IgD-negative memory B cell (primary cell): ENCODE measurements at regions not wholly inside any gene's neighbourhood (a gene's known extent, or its start where the extent isn't known, plus 50 kb on each side); places are given as distances from the start of the nearest gene placed in this dataset.

Experiments
- H3K27ac Mint-ChIP-seq, 3 donors: one replicate each; pipeline ENCODE4 v1.8.0; 2020 to 2022; ENCODE audit warnings: mild to moderate bottlenecking in 3 of 3, mixed read lengths in 3 of 3, moderate library complexity in 1 of 3
- H3K27me3 Mint-ChIP-seq: one replicate; pipeline ENCODE4 v1.8.0; 2021; ENCODE audit warnings: mixed read lengths
- H3K36me3 Mint-ChIP-seq: one replicate; pipeline ENCODE4 v1.8.0; 2020; ENCODE audit warnings: mild to moderate bottlenecking, mixed read lengths
- H3K4me1 Mint-ChIP-seq, 3 donors: one replicate each; pipeline ENCODE4 v1.8.0; 2020 to 2022; ENCODE audit warnings: mixed read lengths in 3 of 3, mild to moderate bottlenecking in 1 of 3
- H3K4me3 Mint-ChIP-seq, 4 donors: one replicate each; pipeline ENCODE4 v1.8.0; 2020 to 2022; ENCODE audit warnings: mild to moderate bottlenecking in 4 of 4, mixed read lengths in 4 of 4, moderate library complexity in 3 of 4
- H3K9me3 Mint-ChIP-seq, 3 donors: one replicate each; pipeline ENCODE4 v1.8.0; 2020 to 2021; ENCODE audit warnings: mixed read lengths in 3 of 3, mild to moderate bottlenecking in 1 of 3

DNA sequence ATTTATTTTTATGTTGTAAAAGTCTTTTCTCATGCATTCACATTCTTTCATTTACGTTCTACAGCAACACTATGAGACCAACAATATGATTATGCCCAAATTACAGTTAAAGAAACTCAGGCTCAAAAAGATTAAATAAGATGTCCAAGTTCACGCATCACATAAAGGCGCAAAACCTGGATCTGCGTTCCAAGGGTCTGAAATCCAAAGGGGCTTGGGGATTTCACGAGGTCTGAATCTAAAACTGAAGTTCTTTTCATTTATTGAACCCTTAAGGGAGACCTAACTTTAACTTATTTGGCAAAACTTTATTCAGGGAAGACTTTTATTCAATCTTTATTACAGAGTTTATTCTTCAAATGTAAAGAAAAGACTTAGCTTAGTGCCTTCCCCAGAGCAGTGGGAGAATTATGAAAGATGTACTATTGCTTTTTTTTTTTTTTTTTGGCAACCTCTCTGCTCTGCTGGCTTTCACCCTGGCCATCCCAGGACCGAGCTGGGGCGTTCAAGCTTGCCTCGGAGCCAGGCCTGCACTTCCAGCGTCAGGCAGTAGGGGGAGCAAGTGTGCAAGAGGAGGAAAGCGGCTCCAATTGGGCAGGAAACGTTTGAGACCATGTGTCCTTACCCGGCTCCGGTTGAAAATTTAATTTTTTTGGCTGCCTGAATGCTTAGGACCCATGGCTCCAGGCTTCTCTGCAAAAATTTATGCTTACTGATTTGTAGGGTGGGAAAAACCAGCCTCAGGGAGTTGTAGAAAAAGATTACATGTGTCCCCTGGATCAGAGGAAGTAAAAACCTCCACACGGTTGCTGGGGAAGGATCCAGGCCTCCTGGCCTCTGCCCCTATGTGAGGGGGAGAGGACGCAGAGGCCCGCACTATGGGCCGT lies 344.3 kb upstream of the KLF3 start:
- no peaks in the 10 kb centered on the region for H3K36me3 Mint-ChIP-seq
- peaks cover 21 to 27% (median 21%) of the 10 kb centered on the region in 3 donors for H3K4me1 Mint-ChIP-seq
- peak overlapping the region; percentile 16 to 92 (median 89) for H3K27ac Mint-ChIP-seq
- peak overlapping the region; percentile 75 to 92 (median 88) for H3K4me3 Mint-ChIP-seq
- peaks cover 0 to 2% (median 0%) of the 10 kb centered on the region in 3 donors for H3K9me3 Mint-ChIP-seq
- no peaks in the 10 kb centered on the region for H3K27me3 Mint-ChIP-seq

GRCh38 chr4:38320343-38320695 lies 343.7 kb upstream of the KLF3 start:
- peaks cover 0 to 2% (median 0%) of the 10 kb centered on the region in 3 donors for H3K9me3 Mint-ChIP-seq
- no peaks in the 10 kb centered on the region for H3K27me3 Mint-ChIP-seq
- no peaks in the 10 kb centered on the region for H3K36me3 Mint-ChIP-seq
- peak overlapping the region in 2 of 3 donors; percentile 22 to 80 for H3K27ac Mint-ChIP-seq
- H3K4me3 Mint-ChIP-seq, result peak overlapping the region in 3 of 4 donors; percentile 45 to 92 (median 84)
- peaks cover 21 to 27% (median 21%) of the 10 kb centered on the region in 3 donors for H3K4me1 Mint-ChIP-seq

GRCh38 chr4:38320833-38321232 lies 343.2 kb upstream of the KLF3 start:
- Mint-ChIP-seq H3K27ac (peak overlapping the region in 2 of 3 donors; percentile 22 to 59), H3K4me1 (peaks cover 21 to 27% (median 21%) of the 10 kb centered on the region in 3 donors), H3K4me3 (peak overlapping the region in 1 of 4 donors; percentile 29)

GRCh38 chr4:38322714-38323113 lies 341.3 kb upstream of the KLF3 start:
- Mint-ChIP-seq H3K27ac (no peak overlapping the region), H3K9me3 (peaks cover 0 to 7% (median 2%) of the 10 kb centered on the region in 3 donors), H3K36me3 (peaks cover 3% of the 10 kb centered on the region), H3K4me3 (no peak overlapping the region), H3K27me3 (no peaks in the 10 kb centered on the region), H3K4me1 (peaks cover 21 to 27% (median 24%) of the 10 kb centered on the region in 3 donors)

More at GRCh38 chr4:38320833-38321232, 343.2 kb upstream of the KLF3 start:
- Mint-ChIP-seq H3K27me3 (no peaks in the 10 kb centered on the region), H3K36me3 (no peaks in the 10 kb centered on the region), H3K9me3 (peaks cover 0 to 2% (median 0%) of the 10 kb centered on the region in 3 donors)

DNA sequence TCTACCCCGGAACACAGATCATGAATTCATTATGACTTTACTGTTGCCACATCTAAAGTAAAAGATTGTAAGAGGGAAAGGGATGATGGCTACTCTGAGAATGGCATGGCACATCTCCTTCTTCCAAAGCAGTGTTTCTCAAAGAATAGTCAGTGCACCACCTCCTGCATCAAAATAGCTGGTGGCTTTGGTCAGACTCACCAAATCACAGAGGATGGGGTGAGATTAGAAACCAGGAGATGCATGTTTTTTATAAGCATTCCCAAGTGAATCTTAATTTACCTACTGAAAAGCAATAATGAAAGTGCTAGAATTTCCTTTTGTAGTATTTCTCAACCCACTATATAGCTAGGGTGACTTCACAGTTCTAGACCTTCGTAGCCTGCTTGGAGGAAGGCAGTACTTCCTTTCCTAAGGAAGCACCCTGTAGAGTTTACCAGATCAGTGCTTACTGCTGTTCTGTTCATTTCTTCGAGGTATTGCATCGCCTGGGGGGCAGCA lies 340.8 kb upstream of the KLF3 start:
- Mint-ChIP-seq H3K36me3 (peaks cover 3% of the 10 kb centered on the region), H3K4me1 (peaks cover 19 to 26% (median 21%) of the 10 kb centered on the region in 3 donors), H3K27me3 (no peaks in the 10 kb centered on the region), H3K9me3 (peaks cover 0 to 7% (median 2%) of the 10 kb centered on the region in 3 donors), H3K27ac (no peak overlapping the region), H3K4me3 (no peak overlapping the region)

DNA sequence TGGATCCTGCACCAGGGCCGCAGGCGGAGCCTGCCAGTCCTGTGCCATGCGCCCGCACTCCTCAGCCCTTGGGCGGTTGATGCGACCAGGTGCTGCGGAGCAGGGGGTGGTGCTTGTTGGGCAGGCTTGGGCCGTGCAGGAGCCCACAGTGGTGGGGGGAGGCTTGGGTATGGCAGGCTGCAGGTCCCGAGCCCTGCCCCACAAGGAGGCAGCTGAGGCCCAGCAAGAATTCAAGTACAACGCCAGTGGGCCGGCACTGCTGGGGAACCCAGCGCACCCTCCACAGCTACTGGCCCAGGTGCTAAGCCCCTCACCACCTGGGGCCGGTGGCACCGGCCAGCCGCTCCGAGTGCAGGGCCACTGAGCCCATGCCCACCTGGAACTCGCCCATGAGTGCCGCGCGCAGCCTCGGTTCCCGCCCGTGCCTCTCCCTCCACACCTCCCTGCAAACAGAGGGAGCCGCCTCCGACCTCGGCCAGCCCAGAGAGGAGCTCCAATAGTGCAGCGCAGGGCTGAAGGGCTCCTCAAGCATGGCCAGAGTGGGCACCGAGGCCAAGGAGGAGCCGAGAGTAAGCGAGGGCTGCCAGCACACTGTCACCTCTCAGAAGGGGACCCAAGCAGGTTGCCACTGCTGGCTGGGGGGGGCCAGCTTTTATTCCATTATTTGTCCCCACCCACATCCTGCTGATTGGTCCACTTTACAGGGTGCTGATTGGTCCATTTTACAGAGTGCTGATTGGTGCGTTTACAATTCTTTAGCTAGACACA lies 339.0 kb upstream of the KLF3 start:
- Mint-ChIP-seq H3K4me3 (no peak overlapping the region), H3K27ac (no peak overlapping the region), H3K27me3 (no peaks in the 10 kb centered on the region), H3K9me3 (peaks cover 0 to 7% (median 2%) of the 10 kb centered on the region in 3 donors), H3K36me3 (peaks cover 3% of the 10 kb centered on the region), H3K4me1 (peaks cover 2 to 13% (median 11%) of the 10 kb centered on the region in 3 donors)

GRCh38 chr4:38325629-38325913 lies 338.4 kb upstream of the KLF3 start:
- H3K36me3 Mint-ChIP-seq, result peaks cover 3% of the 10 kb centered on the region
- no peaks in the 10 kb centered on the region for H3K27me3 Mint-ChIP-seq
- no peak overlapping the region for H3K4me3 Mint-ChIP-seq
- peaks cover 0 to 10% (median 9%) of the 10 kb centered on the region in 3 donors for H3K4me1 Mint-ChIP-seq
- H3K27ac Mint-ChIP-seq, result no peak overlapping the region
- H3K9me3 Mint-ChIP-seq, result peaks cover 0 to 7% (median 2%) of the 10 kb centered on the region in 3 donors

- H3K9me3 Mint-ChIP-seq, result peaks cover 0 to 7% (median 2%) of the 10 kb centered on the region in 3 donors
- H3K36me3 Mint-ChIP-seq, result peaks cover 3% of the 10 kb centered on the region
- no peaks in the 10 kb centered on the region for H3K27me3 Mint-ChIP-seq
- H3K4me1 Mint-ChIP-seq, result peaks cover 0 to 6% (median 5%) of the 10 kb centered on the region in 3 donors
- H3K4me3 Mint-ChIP-seq, result no peak overlapping the region
- H3K27ac Mint-ChIP-seq, result peak overlapping the region in 1 of 3 donors; percentile 54
Measured at GRCh38 chr4:38326499-38326898, 337.5 kb upstream of the KLF3 start.

DNA sequence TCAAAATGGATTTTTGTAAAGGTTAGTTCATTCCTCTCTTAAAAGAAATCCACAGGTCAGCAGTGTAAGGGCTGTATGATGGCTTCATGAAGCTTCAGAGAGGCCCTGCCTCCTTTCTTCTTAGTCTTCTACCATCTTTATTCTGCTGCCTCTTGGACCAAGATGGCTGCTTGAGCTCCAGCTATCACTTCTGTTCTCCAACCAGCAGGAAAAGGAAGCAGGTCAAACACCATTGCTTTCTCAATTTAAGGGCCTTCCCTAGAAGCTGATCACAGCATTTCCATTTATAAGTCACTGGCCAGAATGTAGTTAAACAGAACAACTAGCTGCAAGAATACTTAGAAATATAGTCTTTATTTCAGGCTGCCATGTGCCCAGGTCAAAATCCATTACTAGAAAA lies 336.8 kb upstream of the KLF3 start:
- H3K9me3 Mint-ChIP-seq, result peaks cover 0 to 7% (median 2%) of the 10 kb centered on the region in 3 donors
- H3K27ac Mint-ChIP-seq, result no peak overlapping the region
- no peaks in the 10 kb centered on the region for H3K27me3 Mint-ChIP-seq
- peaks cover 3% of the 10 kb centered on the region for H3K36me3 Mint-ChIP-seq
- peaks cover 0 to 6% (median 5%) of the 10 kb centered on the region in 3 donors for H3K4me1 Mint-ChIP-seq
- H3K4me3 Mint-ChIP-seq, result no peak overlapping the region

GRCh38 chr4:38328989-38329729 lies 334.8 kb upstream of the KLF3 start:
- Mint-ChIP-seq H3K4me1 (peaks cover 0 to 5% (median 3%) of the 10 kb centered on the region in 3 donors), H3K27ac (peak overlapping the region in 1 of 3 donors; percentile 56), H3K27me3 (no peaks in the 10 kb centered on the region), H3K9me3 (peaks cover 0 to 7% (median 0%) of the 10 kb centered on the region in 3 donors), H3K4me3 (no peak overlapping the region), H3K36me3 (peaks cover 3% of the 10 kb centered on the region)

DNA sequence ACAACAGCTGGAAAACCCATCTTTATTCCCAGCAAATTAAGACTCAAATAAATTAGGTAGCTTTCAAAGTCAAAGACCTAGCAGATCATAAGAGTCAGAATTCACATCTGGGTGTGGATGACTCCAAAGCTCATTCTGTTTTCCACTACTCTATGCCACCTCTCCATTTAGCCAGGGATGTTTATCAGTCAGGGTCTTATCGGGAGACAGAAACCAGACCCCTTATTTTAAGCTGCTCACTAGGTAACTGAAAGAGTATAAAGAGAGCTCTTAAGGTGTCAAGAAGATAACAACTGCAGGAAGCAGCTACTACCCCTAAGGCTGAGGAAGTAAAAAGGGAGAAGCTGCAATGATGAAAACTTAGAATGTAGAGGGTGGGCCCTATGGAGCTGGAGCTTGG lies 333.7 kb upstream of the KLF3 start:
- Mint-ChIP-seq H3K4me3 (no peak overlapping the region), H3K4me1 (peaks cover 3 to 9% (median 8%) of the 10 kb centered on the region in 3 donors), H3K27me3 (peaks cover 5% of the 10 kb centered on the region)

GRCh38 chr4:38330936-38331335 lies 333.1 kb upstream of the KLF3 start:
- Mint-ChIP-seq H3K27ac (no peak overlapping the region), H3K4me1 (peaks cover 6 to 12% (median 12%) of the 10 kb centered on the region in 3 donors), H3K27me3 (peaks cover 5% of the 10 kb centered on the region), H3K4me3 (no peak overlapping the region), H3K9me3 (peaks cover 0 to 7% (median 0%) of the 10 kb centered on the region in 3 donors), H3K36me3 (peaks cover 3% of the 10 kb centered on the region)

More for the DNA sequence above, 333.7 kb upstream of the KLF3 start:
- H3K36me3 Mint-ChIP-seq, result peaks cover 3% of the 10 kb centered on the region
- H3K27ac Mint-ChIP-seq, result peak overlapping the region in 1 of 3 donors; percentile 36
- H3K9me3 Mint-ChIP-seq, result peaks cover 0 to 7% (median 0%) of the 10 kb centered on the region in 3 donors

DNA sequence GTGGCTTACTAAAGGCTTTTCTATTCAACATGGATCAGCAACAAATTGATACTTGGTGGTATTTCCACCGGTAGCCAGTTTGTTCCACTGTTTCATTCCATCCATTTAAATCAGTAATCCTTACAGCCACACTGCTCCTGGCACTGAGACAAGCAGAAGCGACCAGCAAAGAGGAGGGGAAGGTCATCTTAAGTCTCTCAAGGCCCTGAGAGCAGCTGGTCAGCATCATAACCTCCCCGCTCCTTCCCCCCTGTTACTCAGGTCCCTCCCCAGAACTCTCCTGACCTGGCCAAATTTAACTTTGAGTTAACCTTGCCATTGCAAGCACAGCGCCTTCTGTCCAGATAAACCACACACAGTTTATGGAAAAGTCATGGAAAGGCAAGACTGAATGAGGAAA lies 331.3 kb upstream of the KLF3 start:
- Mint-ChIP-seq H3K27me3 (peaks cover 5% of the 10 kb centered on the region), H3K36me3 (no peaks in the 10 kb centered on the region), H3K4me3 (no peak overlapping the region)

GRCh38 chr4:38333219-38333618 lies 330.8 kb upstream of the KLF3 start:
- Mint-ChIP-seq H3K9me3 (peaks cover 0 to 5% (median 3%) of the 10 kb centered on the region in 3 donors), H3K4me1 (peaks cover 6 to 10% (median 10%) of the 10 kb centered on the region in 3 donors), H3K27ac (no peak overlapping the region), H3K36me3 (peaks cover under 1% of the 10 kb centered on the region), H3K4me3 (no peak overlapping the region), H3K27me3 (peaks cover 5% of the 10 kb centered on the region)

More for the DNA sequence above, 331.3 kb upstream of the KLF3 start:
- Mint-ChIP-seq H3K27ac (no peak overlapping the region), H3K4me1 (peaks cover 6 to 12% (median 10%) of the 10 kb centered on the region in 3 donors), H3K9me3 (peaks cover 0 to under 1% (median 0%) of the 10 kb centered on the region in 3 donors)
